Activated CD4-positive, alpha-beta T cell treated with anti-CD3 and anti-CD28 coated beads, Interleukin-2, amount 50 U/mL, for 1 hour (primary cell): ENCODE measurements at regions not wholly inside any gene's neighbourhood (a gene's known extent, or its start where the extent isn't known, plus 50 kb on each side); places are given as distances from the start of the nearest gene placed in this dataset.

Experiments
- DNase-seq: peaks from one replicate; pipeline ENCODE4 v3.0.0-alpha.2; 2020

GRCh38 chr14:85444635-85445034 is 85.3 kb upstream of the FLRT2 start:
- DNase-seq = no peak

- DNase-seq = no peak
Observed at GRCh38 chr14:85445151-85445795, 84.7 kb upstream of the FLRT2 start.

GRCh38 chr14:85447883-85448282 is 82.1 kb upstream of the FLRT2 start:
- no peak for DNase-seq

GRCh38 chr14:85451421-85451820 is 78.5 kb upstream of the FLRT2 start:
- DNase-seq = no peak

- no peak for DNase-seq
Observed at GRCh38 chr14:85453401-85454225, 76.3 kb upstream of the FLRT2 start.

- no peak for DNase-seq
Observed at GRCh38 chr14:85454226-85454813, 75.6 kb upstream of the FLRT2 start.

GRCh38 chr14:85459361-85460000 is 70.5 kb upstream of the FLRT2 start:
- DNase-seq = no peak

- DNase-seq = no peak
Observed at GRCh38 chr14:85461432-85462133, 68.4 kb upstream of the FLRT2 start.

- no peak for DNase-seq
Observed at GRCh38 chr14:85463512-85463911, 66.4 kb upstream of the FLRT2 start.

- no peak for DNase-seq
Observed at GRCh38 chr14:85464135-85464895, 65.6 kb upstream of the FLRT2 start.

- DNase-seq = no peak
Observed at GRCh38 chr14:85466678-85467077, 63.3 kb upstream of the FLRT2 start.

- DNase-seq = no peak
Observed at GRCh38 chr14:85468816-85469215, 61.1 kb upstream of the FLRT2 start.

GRCh38 chr14:85471156-85471555 is 58.8 kb upstream of the FLRT2 start:
- no peak for DNase-seq

- no peak for DNase-seq
Observed at GRCh38 chr14:85471744-85472143, 58.2 kb upstream of the FLRT2 start.

GRCh38 chr14:85474431-85474830 is 55.5 kb upstream of the FLRT2 start:
- DNase-seq = no peak

- DNase-seq = no peak
Observed at GRCh38 chr14:85475113-85475512, 54.8 kb upstream of the FLRT2 start.

GRCh38 chr14:85479306-85479705 is 50.6 kb upstream of the FLRT2 start:
- no peak for DNase-seq

GRCh38 chr14:85479771-85480170 is 50.2 kb upstream of the FLRT2 start:
- DNase-seq = no peak
